ENCODE measurements at regions not wholly inside any gene's neighbourhood (a gene's known extent, or its start where the extent isn't known, plus 50 kb on each side); places are given as distances from the start of the nearest gene placed in this dataset.

DNA sequence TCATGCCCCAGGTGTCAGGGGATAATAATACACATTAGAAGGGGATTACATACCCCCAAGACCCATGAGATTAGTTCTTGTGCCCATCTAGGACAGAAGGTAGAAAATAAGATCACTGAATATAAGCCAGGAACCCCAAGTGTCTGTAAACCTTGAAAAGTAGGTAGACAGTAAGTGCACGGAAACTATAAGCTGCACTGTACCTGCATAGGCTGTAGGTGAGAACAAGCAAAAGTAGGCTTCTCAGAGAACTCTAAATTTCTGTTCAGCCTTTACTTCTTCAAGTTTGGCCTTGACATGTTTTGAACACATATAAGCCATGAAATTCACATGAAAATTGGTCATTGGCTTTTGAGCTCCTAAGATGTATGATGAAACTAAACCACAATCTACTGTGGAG is 113.0 kb upstream of the FSIP2 start:
- H3K9me2 ChIP-seq (replicated peaks; ENCODE audit: insufficient read depth, low read length) = no peaks in the 10 kb centered on the region
- H2AFZ ChIP-seq (ENCODE audit: low read length) = no peak overlapping the region
- H3K4me3 ChIP-seq (ENCODE audit: low read length) = no peak overlapping the region
- no peak overlapping the region for H3K27ac ChIP-seq (ENCODE audit: low read length)
- no peak overlapping the region for H3K4me2 ChIP-seq (ENCODE audit: low read depth, low read length, poor library complexity, severe bottlenecking)
- no peaks in the 10 kb centered on the region for H3K36me3 ChIP-seq (ENCODE audit: insufficient read depth, low read length)
- no peaks in the 10 kb centered on the region for H3K79me2 ChIP-seq (ENCODE audit: low read length)
- no peaks in the 10 kb centered on the region for H4K20me1 ChIP-seq (ENCODE audit: insufficient read depth, low read depth, low read length)
- no peak for DNase-seq
- H3K4me1 ChIP-seq (ENCODE audit: low read length) = no peaks in the 10 kb centered on the region
- H3K9ac ChIP-seq (ENCODE audit: low read length) = no peak overlapping the region
- no peaks in the 10 kb centered on the region for H3K9me3 ChIP-seq (ENCODE audit: low read length)
- H3K27me3 ChIP-seq (ENCODE audit: low read length) = no peaks in the 10 kb centered on the region

GRCh38 chr2:185628985-185629384 is 109.6 kb upstream of the FSIP2 start:
- H3K9me2 ChIP-seq (replicated peaks; ENCODE audit: insufficient read depth, low read length) = no peaks in the 10 kb centered on the region
- H3K4me3 ChIP-seq (ENCODE audit: low read length) = no peak overlapping the region
- no peak overlapping the region for H3K4me2 ChIP-seq (ENCODE audit: low read depth, low read length, poor library complexity, severe bottlenecking)
- H4K20me1 ChIP-seq (ENCODE audit: insufficient read depth, low read depth, low read length) = no peaks in the 10 kb centered on the region
- no peaks in the 10 kb centered on the region for H3K27me3 ChIP-seq (ENCODE audit: low read length)
- no peak overlapping the region for H3K9ac ChIP-seq (ENCODE audit: low read length)
- no peaks in the 10 kb centered on the region for H3K79me2 ChIP-seq (ENCODE audit: low read length)
- no peaks in the 10 kb centered on the region for H3K4me1 ChIP-seq (ENCODE audit: low read length)
- no peak overlapping the region for H3K27ac ChIP-seq (ENCODE audit: low read length)
- H3K9me3 ChIP-seq (ENCODE audit: low read length) = no peaks in the 10 kb centered on the region
- DNase-seq = peak; percentile 74
- H2AFZ ChIP-seq (ENCODE audit: low read length) = no peak overlapping the region
- no peaks in the 10 kb centered on the region for H3K36me3 ChIP-seq (ENCODE audit: insufficient read depth, low read length)

DNA sequence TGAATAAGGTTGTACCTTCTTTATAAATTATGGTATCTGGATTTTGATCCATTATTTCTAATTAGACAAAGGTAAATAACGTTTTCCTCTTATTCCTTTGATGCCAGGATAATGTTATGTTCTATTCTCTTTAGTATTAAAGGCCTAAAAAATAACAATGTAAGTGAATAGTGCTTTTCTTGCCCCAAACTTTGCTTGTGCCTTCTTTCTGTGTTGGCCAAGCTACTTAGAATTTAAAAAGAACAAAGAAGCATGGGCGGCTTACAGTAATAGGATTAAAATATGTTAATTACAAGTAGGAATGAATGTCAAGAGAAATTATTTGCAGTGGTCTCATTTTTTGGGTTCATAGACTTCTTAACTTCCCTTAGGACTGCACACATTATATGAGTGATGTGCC is 105.0 kb upstream of the FSIP2 start:
- no peak overlapping the region for H3K9ac ChIP-seq (ENCODE audit: low read length)
- no peaks in the 10 kb centered on the region for H4K20me1 ChIP-seq (ENCODE audit: insufficient read depth, low read depth, low read length)
- H3K4me3 ChIP-seq (ENCODE audit: low read length) = no peak overlapping the region
- no peak for DNase-seq
- no peaks in the 10 kb centered on the region for H3K27me3 ChIP-seq (ENCODE audit: low read length)
- no peaks in the 10 kb centered on the region for H3K36me3 ChIP-seq (ENCODE audit: insufficient read depth, low read length)
- no peaks in the 10 kb centered on the region for H3K4me1 ChIP-seq (ENCODE audit: low read length)
- H3K79me2 ChIP-seq (ENCODE audit: low read length) = no peaks in the 10 kb centered on the region
- H2AFZ ChIP-seq (ENCODE audit: low read length) = no peak overlapping the region
- no peaks in the 10 kb centered on the region for H3K9me3 ChIP-seq (ENCODE audit: low read length)
- H3K4me2 ChIP-seq (ENCODE audit: low read depth, low read length, poor library complexity, severe bottlenecking) = no peak overlapping the region
- no peak overlapping the region for H3K27ac ChIP-seq (ENCODE audit: low read length)
- no peaks in the 10 kb centered on the region for H3K9me2 ChIP-seq (replicated peaks; ENCODE audit: insufficient read depth, low read length)

DNA sequence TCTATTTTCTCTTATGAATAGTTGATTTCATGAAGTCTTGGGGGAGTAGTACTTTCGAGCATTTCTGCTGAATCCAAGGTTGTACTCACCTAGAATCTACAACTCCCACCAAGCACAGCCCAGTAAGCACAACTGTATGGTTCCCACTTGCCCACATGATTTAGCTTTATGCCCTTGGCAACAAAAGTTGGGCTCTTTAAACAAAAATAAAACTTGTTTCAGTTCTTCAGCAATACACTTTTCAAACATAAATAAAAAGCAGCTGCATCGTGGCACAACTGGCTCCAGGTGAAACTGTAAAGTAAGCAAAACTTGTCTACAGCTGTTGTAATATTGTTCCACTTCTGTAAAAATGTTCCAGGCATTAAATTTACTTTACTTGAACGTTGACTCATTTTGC is 99.8 kb upstream of the FSIP2 start:
- H3K4me2 ChIP-seq (ENCODE audit: low read depth, low read length, poor library complexity, severe bottlenecking) = no peak overlapping the region
- no peaks in the 10 kb centered on the region for H3K4me1 ChIP-seq (ENCODE audit: low read length)
- H3K36me3 ChIP-seq (ENCODE audit: insufficient read depth, low read length) = no peaks in the 10 kb centered on the region
- H3K9me3 ChIP-seq (ENCODE audit: low read length) = no peaks in the 10 kb centered on the region
- H3K9ac ChIP-seq (ENCODE audit: low read length) = no peak overlapping the region
- no peak for DNase-seq
- no peaks in the 10 kb centered on the region for H3K9me2 ChIP-seq (replicated peaks; ENCODE audit: insufficient read depth, low read length)
- H2AFZ ChIP-seq (ENCODE audit: low read length) = no peak overlapping the region
- H3K27me3 ChIP-seq (ENCODE audit: low read length) = no peaks in the 10 kb centered on the region
- no peaks in the 10 kb centered on the region for H4K20me1 ChIP-seq (ENCODE audit: insufficient read depth, low read depth, low read length)
- no peak overlapping the region for H3K4me3 ChIP-seq (ENCODE audit: low read length)
- no peaks in the 10 kb centered on the region for H3K79me2 ChIP-seq (ENCODE audit: low read length)
- no peak overlapping the region for H3K27ac ChIP-seq (ENCODE audit: low read length)

DNA sequence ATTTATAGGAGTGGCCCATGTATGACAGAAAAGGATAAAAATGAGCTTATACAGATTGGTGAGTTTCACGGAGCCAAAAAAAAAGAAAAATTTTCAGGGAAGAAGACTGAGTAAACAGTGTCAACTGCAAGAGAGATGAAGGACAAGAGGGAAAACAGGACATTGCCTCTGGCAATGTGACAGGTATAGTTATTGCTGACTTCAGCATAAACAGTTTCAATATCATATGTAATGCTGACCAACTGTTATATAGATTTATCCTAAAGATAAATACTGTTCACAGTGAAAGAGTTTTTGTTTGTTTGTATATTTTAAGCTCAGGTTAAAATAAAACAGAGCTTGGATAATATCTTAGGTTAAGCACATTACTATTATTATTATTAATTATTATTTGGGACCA is 98.0 kb upstream of the FSIP2 start:
- Histone ChIP-seq H2AFZ (ENCODE audit: low read length) (no peak overlapping the region), H3K4me3 (ENCODE audit: low read length) (no peak overlapping the region), H3K9me2 (replicated peaks; ENCODE audit: insufficient read depth, low read length) (no peaks in the 10 kb centered on the region), H4K20me1 (ENCODE audit: insufficient read depth, low read depth, low read length) (no peaks in the 10 kb centered on the region), H3K27ac (ENCODE audit: low read length) (no peak overlapping the region), H3K4me1 (ENCODE audit: low read length) (no peaks in the 10 kb centered on the region), H3K36me3 (ENCODE audit: insufficient read depth, low read length) (no peaks in the 10 kb centered on the region), H3K9me3 (ENCODE audit: low read length) (no peaks in the 10 kb centered on the region), H3K4me2 (ENCODE audit: low read depth, low read length, poor library complexity, severe bottlenecking) (no peak overlapping the region), H3K9ac (ENCODE audit: low read length) (no peak overlapping the region), H3K79me2 (ENCODE audit: low read length) (no peaks in the 10 kb centered on the region), H3K27me3 (ENCODE audit: low read length) (no peaks in the 10 kb centered on the region)
- no peak for DNase-seq

GRCh38 chr2:185643434-185643833 is 95.2 kb upstream of the FSIP2 start:
- Histone ChIP-seq H3K4me3 (ENCODE audit: low read length) (no peak overlapping the region), H3K79me2 (ENCODE audit: low read length) (no peaks in the 10 kb centered on the region), H3K9me3 (ENCODE audit: low read length) (no peaks in the 10 kb centered on the region), H3K9me2 (replicated peaks; ENCODE audit: insufficient read depth, low read length) (no peaks in the 10 kb centered on the region), H3K27me3 (ENCODE audit: low read length) (no peaks in the 10 kb centered on the region), H3K9ac (ENCODE audit: low read length) (no peak overlapping the region), H2AFZ (ENCODE audit: low read length) (no peak overlapping the region), H3K27ac (ENCODE audit: low read length) (no peak overlapping the region), H3K4me1 (ENCODE audit: low read length) (no peaks in the 10 kb centered on the region), H3K36me3 (ENCODE audit: insufficient read depth, low read length) (no peaks in the 10 kb centered on the region), H3K4me2 (ENCODE audit: low read depth, low read length, poor library complexity, severe bottlenecking) (no peak overlapping the region), H4K20me1 (ENCODE audit: insufficient read depth, low read depth, low read length) (no peaks in the 10 kb centered on the region)
- no peak for DNase-seq

DNA sequence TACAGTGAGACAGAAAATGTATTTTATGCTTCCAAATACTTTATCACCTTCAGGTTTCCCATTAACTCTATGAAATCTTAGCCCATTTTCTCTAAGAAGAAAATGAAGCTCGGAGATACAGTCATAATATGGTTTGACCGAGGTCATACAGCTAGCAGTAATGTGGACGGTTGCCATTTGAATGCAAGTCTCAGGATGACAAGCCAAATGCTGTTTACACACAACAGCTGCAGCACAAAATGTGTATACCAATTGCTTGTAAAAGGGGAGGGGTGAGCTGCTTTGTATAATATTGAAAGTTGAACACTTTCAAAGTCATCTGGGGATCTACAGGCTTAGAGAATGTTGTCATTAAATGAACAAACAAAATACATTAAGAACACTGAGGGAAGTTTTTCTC is 93.8 kb upstream of the FSIP2 start:
- no peaks in the 10 kb centered on the region for H4K20me1 ChIP-seq (ENCODE audit: insufficient read depth, low read depth, low read length)
- no peak overlapping the region for H3K9ac ChIP-seq (ENCODE audit: low read length)
- H3K4me1 ChIP-seq (ENCODE audit: low read length) = no peaks in the 10 kb centered on the region
- no peaks in the 10 kb centered on the region for H3K27me3 ChIP-seq (ENCODE audit: low read length)
- H2AFZ ChIP-seq (ENCODE audit: low read length) = no peak overlapping the region
- no peak for DNase-seq
- no peaks in the 10 kb centered on the region; the same call in 1 of the 2 replicates for H3K9me3 ChIP-seq (ENCODE audit: low read length)
- H3K4me2 ChIP-seq (ENCODE audit: low read depth, low read length, poor library complexity, severe bottlenecking) = no peak overlapping the region
- H3K9me2 ChIP-seq (replicated peaks; ENCODE audit: insufficient read depth, low read length) = no peaks in the 10 kb centered on the region
- H3K79me2 ChIP-seq (ENCODE audit: low read length) = no peaks in the 10 kb centered on the region
- H3K27ac ChIP-seq (ENCODE audit: low read length) = no peak overlapping the region
- no peak overlapping the region for H3K4me3 ChIP-seq (ENCODE audit: low read length)
- H3K36me3 ChIP-seq (ENCODE audit: insufficient read depth, low read length) = no peaks in the 10 kb centered on the region

GRCh38 chr2:185645529-185645928 is 93.1 kb upstream of the FSIP2 start:
- no peak for DNase-seq
- H2AFZ ChIP-seq (ENCODE audit: low read length) = no peak overlapping the region
- H3K4me2 ChIP-seq (ENCODE audit: low read depth, low read length, poor library complexity, severe bottlenecking) = no peak overlapping the region
- no peak overlapping the region for H3K4me3 ChIP-seq (ENCODE audit: low read length)
- H4K20me1 ChIP-seq (ENCODE audit: insufficient read depth, low read depth, low read length) = no peaks in the 10 kb centered on the region
- no peaks in the 10 kb centered on the region for H3K36me3 ChIP-seq (ENCODE audit: insufficient read depth, low read length)
- H3K9ac ChIP-seq (ENCODE audit: low read length) = no peak overlapping the region
- H3K4me1 ChIP-seq (ENCODE audit: low read length) = no peaks in the 10 kb centered on the region
- no peaks in the 10 kb centered on the region for H3K9me2 ChIP-seq (replicated peaks; ENCODE audit: insufficient read depth, low read length)
- no peaks in the 10 kb centered on the region for H3K27me3 ChIP-seq (ENCODE audit: low read length)
- H3K79me2 ChIP-seq (ENCODE audit: low read length) = no peaks in the 10 kb centered on the region
- H3K27ac ChIP-seq (ENCODE audit: low read length) = no peak overlapping the region
- no peaks in the 10 kb centered on the region; the same call in 1 of the 2 replicates for H3K9me3 ChIP-seq (ENCODE audit: low read length)

DNA sequence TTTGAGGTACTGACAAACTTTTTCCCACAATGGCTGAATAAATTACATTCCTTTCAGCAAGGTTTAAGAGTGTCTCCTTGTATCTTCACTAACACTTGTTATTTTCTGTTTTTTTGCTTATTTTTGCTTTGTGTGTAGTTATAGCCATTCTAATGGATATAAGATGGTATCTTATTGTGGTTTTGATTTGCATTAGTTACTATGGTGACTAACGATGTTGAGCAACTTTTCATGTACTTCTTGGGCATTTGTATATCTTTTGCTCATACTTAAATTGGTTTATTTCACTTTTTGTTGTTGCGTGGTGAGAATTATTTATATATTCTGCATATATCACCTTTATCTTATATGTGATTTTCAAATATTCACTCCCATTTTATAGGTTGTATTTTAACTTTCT is 79.9 kb upstream of the FSIP2 start:
- Histone ChIP-seq H4K20me1 (ENCODE audit: insufficient read depth, low read depth, low read length) (no peaks in the 10 kb centered on the region), H3K4me3 (ENCODE audit: low read length) (no peak overlapping the region), H3K27me3 (ENCODE audit: low read length) (no peaks in the 10 kb centered on the region), H3K9me2 (replicated peaks; ENCODE audit: insufficient read depth, low read length) (no peaks in the 10 kb centered on the region), H3K9ac (ENCODE audit: low read length) (no peak overlapping the region), H2AFZ (ENCODE audit: low read length) (no peak overlapping the region), H3K9me3 (ENCODE audit: low read length) (no peaks in the 10 kb centered on the region; the same call in 1 of the 2 replicates), H3K27ac (ENCODE audit: low read length) (no peak overlapping the region), H3K4me2 (ENCODE audit: low read depth, low read length, poor library complexity, severe bottlenecking) (no peak overlapping the region), H3K79me2 (ENCODE audit: low read length) (no peaks in the 10 kb centered on the region), H3K36me3 (ENCODE audit: insufficient read depth, low read length) (no peaks in the 10 kb centered on the region), H3K4me1 (ENCODE audit: low read length) (no peaks in the 10 kb centered on the region)
- no peak for DNase-seq
